ENCODE measurements at regions not wholly inside any gene's neighbourhood (a gene's known extent, or its start where the extent isn't known, plus 50 kb on each side); places are given as distances from the start of the nearest gene placed in this dataset.

- TF ChIP-seq POLR2A (IDR thresholded peaks at IDR 0.05) (no peak), CTCF (IDR thresholded peaks at IDR 0.05) (no peak)
Observed at GRCh38 chr5:14056039-14056438, 87.1 kb upstream of the TRIO start.

All from right lobe of liver (tissue), 4 donors.